CD4-positive, alpha-beta T cell treated with Interleukin-21 for 1 hour (primary cell): ENCODE measurements at regions not wholly inside any gene's neighbourhood (a gene's known extent, or its start where the extent isn't known, plus 50 kb on each side); places are given as distances from the start of the nearest gene placed in this dataset.

Experiments used
- DNase-seq: peaks from one replicate; pipeline ENCODE4 v3.0.0-alpha.2; 2020

- DNase-seq = no peak
These were observed 366.0 kb upstream of the RNF32 start for GRCh38 chr7:156274557-156274956.

GRCh38 chr7:156261581-156261980, 379.0 kb upstream of the RNF32 start:
- DNase-seq = no peak

- no peak for DNase-seq
These were observed 382.7 kb upstream of the RNF32 start for GRCh38 chr7:156257904-156258303.

GRCh38 chr7:156255635-156256034, 384.9 kb upstream of the RNF32 start:
- no peak for DNase-seq

GRCh38 chr7:156251861-156252260, 388.7 kb upstream of the RNF32 start:
- no peak for DNase-seq

- DNase-seq = no peak
These were observed 400.0 kb upstream of the RNF32 start for GRCh38 chr7:156240532-156240931.

GRCh38 chr7:156238366-156239133, 402.0 kb upstream of the RNF32 start:
- DNase-seq = no peak

- DNase-seq = no peak
These were observed 403.0 kb upstream of the RNF32 start for GRCh38 chr7:156237614-156238013.

GRCh38 chr7:156236936-156237599, 403.5 kb upstream of the RNF32 start:
- no peak for DNase-seq

- DNase-seq = no peak
These were observed 404.2 kb upstream of the RNF32 start for GRCh38 chr7:156236181-156236889.

- no peak for DNase-seq
These were observed 405.7 kb upstream of the RNF32 start for GRCh38 chr7:156234666-156235494.

- DNase-seq = no peak
These were observed 406.4 kb upstream of the RNF32 start for GRCh38 chr7:156234192-156234591.

- no peak for DNase-seq
These were observed 407.5 kb upstream of the RNF32 start for GRCh38 chr7:156232931-156233705.

GRCh38 chr7:156230576-156230975, 410.0 kb upstream of the RNF32 start:
- DNase-seq = no peak

- no peak for DNase-seq
These were observed 412.6 kb upstream of the SHH start for GRCh38 chr7:156224833-156225225.

- no peak for DNase-seq
These were observed 411.9 kb upstream of the SHH start for GRCh38 chr7:156223935-156224832.

GRCh38 chr7:156222611-156223010, 410.3 kb upstream of the SHH start:
- no peak for DNase-seq

- DNase-seq = no peak
These were observed 409.9 kb upstream of the SHH start for GRCh38 chr7:156222151-156222550.

GRCh38 chr7:156220701-156221100, 408.4 kb upstream of the SHH start:
- no peak for DNase-seq

GRCh38 chr7:156220078-156220605, 407.9 kb upstream of the SHH start:
- DNase-seq = no peak
